ENCODE measurements at regions not wholly inside any gene's neighbourhood (a gene's known extent, or its start where the extent isn't known, plus 50 kb on each side); places are given as distances from the start of the nearest gene placed in this dataset.
"Not testable (repeated sequence)": the region's sequence is repeated elsewhere in the genome, so short reads cannot be mapped to it uniquely, and the experiment has no call there.

- not testable (repeated sequence) for H3K4me2 ChIP-seq (ENCODE audit: insufficient read depth, insufficient read length, low read length); H3K14ac ChIP-seq (ENCODE audit: insufficient read depth, low read length); H3K9me3 ChIP-seq (ENCODE audit: control insufficient read depth, low read depth, low read length); H3K23me2 ChIP-seq (ENCODE audit: insufficient read length, low read depth, low read length, poor library complexity, severe bottlenecking); H2AK5ac ChIP-seq (ENCODE audit: insufficient read length, low read length); H3K79me1 ChIP-seq (ENCODE audit: insufficient read depth, low read depth, low read length, poor library complexity, severe bottlenecking); H3K56ac ChIP-seq (ENCODE audit: insufficient read length, low read depth, low read length); H3K4me1 ChIP-seq (ENCODE audit: insufficient read depth, low read length); H3K36me3 Mint-ChIP-seq (ENCODE audit: insufficient read depth in 1 of 3, low read depth in 3 of 3); H3K18ac ChIP-seq (ENCODE audit: insufficient read length, low read depth, low read length); H3K27ac Mint-ChIP-seq; H3T11ph ChIP-seq (ENCODE audit: low read length); H2BK12ac ChIP-seq (ENCODE audit: insufficient read length, low read depth, low read length); H3K27ac ChIP-seq (ENCODE audit: insufficient read length, low read depth, low read length); H4K20me1 ChIP-seq (ENCODE audit: control insufficient read depth, insufficient read depth, insufficient read length); H4K5ac ChIP-seq (ENCODE audit: insufficient read length, low read depth, low read length); H3K27me3 ChIP-seq (ENCODE audit: insufficient read depth, low read length); H2AFZ ChIP-seq (ENCODE audit: low read length); H3K9me3 Mint-ChIP-seq; H3K4ac ChIP-seq (ENCODE audit: low read depth, low read length); H3K23ac ChIP-seq (ENCODE audit: insufficient read length, low read depth, low read length); H2BK5ac ChIP-seq (ENCODE audit: insufficient read length, low read length); H3K9ac ChIP-seq (ENCODE audit: extremely low read depth, insufficient read length, low read length); H3K79me2 ChIP-seq (ENCODE audit: insufficient read depth, low read length); H3K4me1 Mint-ChIP-seq; H3K4me3 Mint-ChIP-seq; H2BK20ac ChIP-seq (ENCODE audit: low read depth, low read length, poor library complexity, severe bottlenecking); H2BK120ac ChIP-seq (ENCODE audit: low read depth, low read length, poor library complexity, severe bottlenecking); H2BK15ac ChIP-seq (ENCODE audit: low read depth, low read length); H4K8ac ChIP-seq (replicated peaks; ENCODE audit: insufficient read length, low read depth, low read length); H4K91ac ChIP-seq (ENCODE audit: insufficient read length, low read depth, low read length)
- peaks cover 21% of the 10 kb centered on the region for H3K27me3 Mint-ChIP-seq (ENCODE audit: low read depth)
- TF ChIP-seq, protein P1, sequence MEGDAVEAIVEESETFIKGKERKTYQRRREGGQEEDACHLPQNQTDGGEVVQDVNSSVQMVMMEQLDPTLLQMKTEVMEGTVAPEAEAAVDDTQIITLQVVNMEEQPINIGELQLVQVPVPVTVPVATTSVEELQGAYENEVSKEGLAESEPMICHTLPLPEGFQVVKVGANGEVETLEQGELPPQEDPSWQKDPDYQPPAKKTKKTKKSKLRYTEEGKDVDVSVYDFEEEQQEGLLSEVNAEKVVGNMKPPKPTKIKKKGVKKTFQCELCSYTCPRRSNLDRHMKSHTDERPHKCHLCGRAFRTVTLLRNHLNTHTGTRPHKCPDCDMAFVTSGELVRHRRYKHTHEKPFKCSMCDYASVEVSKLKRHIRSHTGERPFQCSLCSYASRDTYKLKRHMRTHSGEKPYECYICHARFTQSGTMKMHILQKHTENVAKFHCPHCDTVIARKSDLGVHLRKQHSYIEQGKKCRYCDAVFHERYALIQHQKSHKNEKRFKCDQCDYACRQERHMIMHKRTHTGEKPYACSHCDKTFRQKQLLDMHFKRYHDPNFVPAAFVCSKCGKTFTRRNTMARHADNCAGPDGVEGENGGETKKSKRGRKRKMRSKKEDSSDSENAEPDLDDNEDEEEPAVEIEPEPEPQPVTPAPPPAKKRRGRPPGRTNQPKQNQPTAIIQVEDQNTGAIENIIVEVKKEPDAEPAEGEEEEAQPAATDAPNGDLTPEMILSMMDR (conservative IDR thresholded peaks at IDR 0.05): peak; percentile 67
- no CpG with 5 or more reads among the region's 6 CpGs for WGBS (ENCODE audit: extremely low coverage, insufficient read length, low lambda C conversion rate)
- DNase-seq: peak; percentile 68
These were observed 188.0 kb downstream of the LMLN start for GRCh38 chr3:198147993-198148392.

- H3K23me2 ChIP-seq (ENCODE audit: insufficient read length, low read depth, low read length, poor library complexity, severe bottlenecking); H3K18ac ChIP-seq (ENCODE audit: insufficient read length, low read depth, low read length); H4K91ac ChIP-seq (ENCODE audit: insufficient read length, low read depth, low read length); H3T11ph ChIP-seq (ENCODE audit: low read length); H3K4me2 ChIP-seq (ENCODE audit: insufficient read depth, insufficient read length, low read length); H4K8ac ChIP-seq (replicated peaks; ENCODE audit: insufficient read length, low read depth, low read length); H3K9me3 Mint-ChIP-seq; H3K27ac Mint-ChIP-seq; H3K4ac ChIP-seq (ENCODE audit: low read depth, low read length); H3K9ac ChIP-seq (ENCODE audit: extremely low read depth, insufficient read length, low read length); H4K20me1 ChIP-seq (ENCODE audit: control insufficient read depth, insufficient read depth, insufficient read length); H3K4me3 Mint-ChIP-seq; H2BK20ac ChIP-seq (ENCODE audit: low read depth, low read length, poor library complexity, severe bottlenecking); H2BK12ac ChIP-seq (ENCODE audit: insufficient read length, low read depth, low read length); H2BK5ac ChIP-seq (ENCODE audit: insufficient read length, low read length); H3K4me1 ChIP-seq (ENCODE audit: insufficient read depth, low read length); H3K14ac ChIP-seq (ENCODE audit: insufficient read depth, low read length); DNase-seq; H3K79me2 ChIP-seq (ENCODE audit: insufficient read depth, low read length); H3K9me3 ChIP-seq (ENCODE audit: control insufficient read depth, low read depth, low read length); H3K4me1 Mint-ChIP-seq; H2BK15ac ChIP-seq (ENCODE audit: low read depth, low read length); H2BK120ac ChIP-seq (ENCODE audit: low read depth, low read length, poor library complexity, severe bottlenecking); H3K27ac ChIP-seq (ENCODE audit: insufficient read length, low read depth, low read length); H4K5ac ChIP-seq (ENCODE audit: insufficient read length, low read depth, low read length); H2AFZ ChIP-seq (ENCODE audit: low read length); H2AK5ac ChIP-seq (ENCODE audit: insufficient read length, low read length); H3K56ac ChIP-seq (ENCODE audit: insufficient read length, low read depth, low read length); H3K27me3 ChIP-seq (ENCODE audit: insufficient read depth, low read length); H3K36me3 Mint-ChIP-seq (ENCODE audit: insufficient read depth in 1 of 3, low read depth in 3 of 3); H3K23ac ChIP-seq (ENCODE audit: insufficient read length, low read depth, low read length); H3K79me1 ChIP-seq (ENCODE audit: insufficient read depth, low read depth, low read length, poor library complexity, severe bottlenecking): not testable (repeated sequence)
- no CpG with 5 or more reads among the region's 5 CpGs for WGBS (ENCODE audit: extremely low coverage, insufficient read length, low lambda C conversion rate)
- H3K27me3 Mint-ChIP-seq (ENCODE audit: low read depth): peaks cover 20% of the 10 kb centered on the region
These were observed 189.9 kb downstream of the LMLN start for GRCh38 chr3:198149904-198150303.
